NCI-H460 (cell line): ENCODE measurements at regions not wholly inside any gene's neighbourhood (a gene's known extent, or its start where the extent isn't known, plus 50 kb on each side); places are given as distances from the start of the nearest gene placed in this dataset.
A peak's percentile ranks its signal among the peaks of the same experiment; 100 is the strongest.
"Not testable (repeated sequence)": the region's sequence is repeated elsewhere in the genome, so short reads cannot be mapped to it uniquely, and the experiment has no call there.

Experiments used
- DNase-seq: peaks from one replicate; pipeline ENCODE4 v3.0.0-alpha.2; 2016; ENCODE audit warnings: low read depth; ENCODE audit errors: extremely low read depth

- DNase-seq, result not testable (repeated sequence)
Measured at GRCh38 chr2:20112361-20112760, 60.9 kb upstream of the LAPTM4A start.

DNA sequence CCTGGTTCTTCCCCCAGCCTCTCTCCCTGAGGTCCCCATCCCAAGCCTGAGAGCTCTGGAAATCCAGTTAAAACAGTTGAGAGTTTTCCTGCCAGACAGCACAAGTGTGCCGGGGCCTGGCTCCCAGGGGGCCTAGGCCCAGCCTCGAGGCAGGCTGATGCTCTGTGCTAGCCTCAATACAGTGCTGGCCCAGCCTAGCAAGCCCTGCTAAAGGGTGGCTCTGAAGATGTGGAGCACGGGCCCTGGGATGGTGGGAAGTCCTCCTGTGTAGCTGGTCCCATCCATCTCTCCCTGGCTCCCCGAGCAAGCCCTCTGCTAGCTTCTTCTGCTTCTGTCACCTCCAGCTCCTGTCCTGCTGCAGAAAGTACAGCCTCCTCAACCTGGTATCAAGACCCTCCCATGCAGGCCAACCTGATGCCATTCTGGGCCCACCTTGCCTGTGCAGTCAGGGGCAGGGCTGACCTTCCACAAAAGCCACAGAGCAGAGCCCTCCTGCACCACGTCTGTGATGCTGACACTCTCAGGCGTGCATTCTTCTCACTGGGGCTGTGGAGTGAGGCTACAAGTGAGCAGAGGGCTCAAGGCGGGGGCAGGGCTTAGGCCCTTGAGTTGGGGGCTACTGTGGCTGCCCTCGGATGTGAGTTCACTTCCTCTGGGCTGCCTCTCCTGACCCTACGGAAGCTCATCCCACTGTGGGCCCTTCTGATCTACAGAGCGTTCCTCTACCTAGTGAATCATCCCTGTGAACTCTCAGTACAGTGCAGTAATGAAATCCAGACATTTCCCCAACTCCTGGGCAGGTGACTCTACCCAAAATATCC is 60.1 kb upstream of the LAPTM4A start:
- no peak for DNase-seq

- DNase-seq, result no peak
Measured at GRCh38 chr2:20110876-20111275, 59.4 kb upstream of the LAPTM4A start.

- no peak for DNase-seq
Measured at GRCh38 chr2:20110383-20110782, 59.0 kb upstream of the LAPTM4A start.

- DNase-seq, result no peak
Measured at GRCh38 chr2:20108655-20109396, 57.4 kb upstream of the LAPTM4A start.

DNA sequence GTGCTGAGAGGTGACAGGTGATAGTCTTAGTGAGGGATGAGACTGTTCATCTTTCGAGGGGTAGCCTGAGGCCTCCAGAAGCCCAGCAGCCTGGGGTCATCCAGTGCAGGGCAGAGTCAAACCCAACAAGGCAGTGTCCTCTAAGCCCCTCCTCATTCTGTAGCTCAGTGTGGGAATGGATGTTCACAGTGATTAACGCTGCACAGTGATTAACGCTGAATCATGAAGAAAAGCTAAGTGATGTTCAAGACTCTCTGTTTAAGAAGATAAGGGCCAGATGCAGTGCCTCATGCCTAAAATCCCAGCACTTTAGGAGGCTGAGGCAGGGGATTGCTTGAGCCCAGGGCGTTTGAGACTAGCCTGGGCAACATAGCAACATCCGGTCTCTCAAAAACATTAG is 56.3 kb upstream of the LAPTM4A start:
- no peak for DNase-seq

GRCh38 chr2:20107352-20107751 is 55.9 kb upstream of the LAPTM4A start:
- DNase-seq, result no peak

GRCh38 chr2:20106746-20107145 is 55.3 kb upstream of the LAPTM4A start:
- DNase-seq, result peak; percentile 64

DNA sequence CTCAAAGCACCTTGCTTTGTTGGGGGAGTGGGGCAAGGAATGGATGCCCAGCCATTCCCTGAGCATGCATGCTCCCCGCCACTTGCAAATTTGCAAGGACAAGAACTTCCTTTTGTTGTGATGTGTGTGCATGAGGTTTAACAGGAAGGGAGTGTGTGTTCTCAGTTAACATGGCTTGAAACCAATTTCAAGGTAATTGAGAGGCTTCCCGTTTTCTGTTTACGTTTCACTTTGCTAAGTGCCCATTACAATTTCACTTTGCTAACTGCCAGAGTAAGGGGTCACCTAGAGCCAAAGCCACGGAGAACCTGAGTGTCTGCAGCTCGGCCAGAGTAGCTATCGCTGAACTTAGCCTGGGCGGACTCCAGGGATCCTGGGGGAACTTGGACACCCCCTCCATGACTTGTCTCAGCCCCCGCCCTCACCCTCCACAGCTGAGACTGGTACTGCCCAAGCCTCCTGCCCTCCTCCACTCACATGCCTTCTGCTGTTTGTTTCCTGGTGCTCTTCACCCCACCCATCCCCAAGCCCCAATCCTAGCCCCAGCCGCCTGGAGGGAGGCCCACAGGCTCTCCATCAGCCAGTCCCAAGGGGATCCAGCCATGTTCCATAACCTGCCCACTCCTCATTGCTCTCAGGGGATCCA is 53.6 kb upstream of the LAPTM4A start:
- DNase-seq, result no peak

DNA sequence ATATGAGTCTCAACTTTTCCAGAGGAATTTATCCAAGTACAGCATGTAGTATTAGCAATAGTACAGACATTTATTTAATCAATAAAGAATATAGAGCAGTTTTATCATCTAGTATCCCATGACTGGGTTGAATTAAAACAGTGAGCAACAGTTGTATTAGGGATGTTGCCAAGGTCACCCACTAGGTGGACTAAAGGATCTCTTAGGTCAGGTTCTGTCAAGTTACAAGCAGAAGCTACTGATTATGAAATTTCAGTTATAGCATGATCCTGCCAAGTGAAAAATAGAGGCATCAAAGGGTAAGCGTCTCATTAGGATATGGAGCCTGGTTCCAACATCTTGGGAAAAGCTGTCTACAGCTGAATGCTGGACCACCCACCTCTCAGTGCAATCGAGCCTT is 52.1 kb upstream of the LAPTM4A start:
- no peak for DNase-seq
